Liver (tissue), 8 donors: ENCODE measurements at regions not wholly inside any gene's neighbourhood (a gene's known extent, or its start where the extent isn't known, plus 50 kb on each side); places are given as distances from the start of the nearest gene placed in this dataset.

ENCODE experiments used
- DNase-seq: peaks from one replicate; pipeline ENCODE4 v3.0.0-alpha.2; 2017; ENCODE audit warnings: low spot score
- H3K27ac ChIP-seq, 2 donors: one replicate each; pipeline ENCODE4 v1.7.0; 2013; ENCODE audit warnings: inconsistent platforms in 2 of 2, low read length in 2 of 2, control low read depth in 1 of 2, low read depth in 1 of 2, mild to moderate bottlenecking in 1 of 2
- H3K27me3 ChIP-seq, 4 donors: one replicate each; pipeline versions ENCODE4 v1.6.1 to v1.7.0; 2013; ENCODE audit warnings: low read length in 3 of 4, inconsistent platforms in 1 of 4, mild to moderate bottlenecking in 1 of 4, moderate library complexity in 1 of 4; ENCODE audit not compliant: control insufficient read depth in 4 of 4, insufficient read depth in 4 of 4
- H3K36me3 ChIP-seq, 4 donors: one replicate each; pipeline versions ENCODE4 v1.6.1 to v1.7.0; 2013; ENCODE audit warnings: low read length in 3 of 4, mild to moderate bottlenecking in 3 of 4, low read depth in 1 of 4, moderate library complexity in 1 of 4; ENCODE audit not compliant: control insufficient read depth in 4 of 4, insufficient read depth in 3 of 4
- H3K4me1 ChIP-seq, 4 donors: one replicate each; pipeline versions ENCODE4 v1.6.1 to v1.7.0; 2013; ENCODE audit warnings: low read length in 3 of 4, mild to moderate bottlenecking in 3 of 4, moderate library complexity in 1 of 4; ENCODE audit not compliant: control insufficient read depth in 4 of 4, insufficient read depth in 4 of 4
- H3K4me3 ChIP-seq, 3 donors: one replicate each; pipeline versions ENCODE4 v1.6.1 to v1.7.0; 2013; ENCODE audit warnings: low read length in 3 of 3, control low read depth in 1 of 3, low read depth in 1 of 3, mild to moderate bottlenecking in 1 of 3
- H3K9ac ChIP-seq, 2 donors: one replicate each; pipeline ENCODE4 v1.7.0; 2013; ENCODE audit warnings: low read length in 2 of 2, mild to moderate bottlenecking in 2 of 2, moderate library complexity in 2 of 2, control low read depth in 1 of 2, low read depth in 1 of 2
- H3K9me3 ChIP-seq, 4 donors: one replicate each; pipeline versions ENCODE4 v1.6.1 to v1.7.0; 2013; ENCODE audit warnings: low read length in 3 of 4; ENCODE audit not compliant: control insufficient read depth in 4 of 4
- EGR1 ChIP-seq, 2 donors: IDR thresholded peaks; 2 replicates each; pipeline ENCODE4 v1.6.1; 2016 to 2018; ENCODE audit warnings: antibody characterized with exemption in 2 of 2, low read depth in 2 of 2
- FOXA1 ChIP-seq: IDR thresholded peaks from 2 replicates; pipeline ENCODE4 v1.6.1; 2016; ENCODE audit warnings: antibody characterized with exemption
- FOXA2 ChIP-seq: IDR thresholded peaks from 2 replicates; pipeline ENCODE4 v1.6.1; 2016; ENCODE audit warnings: antibody characterized with exemption
- GABPA ChIP-seq, 2 donors: IDR thresholded peaks in 1 of 2; conservative IDR thresholded peaks in 1 of 2; 2 replicates each; pipeline ENCODE4 v1.6.1; 2016; ENCODE audit warnings: antibody characterized with exemption in 2 of 2, mild to moderate bottlenecking in 1 of 2, moderate library complexity in 1 of 2
- HNF4A ChIP-seq, 2 donors: conservative IDR thresholded peaks; 2 replicates each; pipeline ENCODE4 v1.6.1; 2016; ENCODE audit warnings: antibody characterized with exemption in 2 of 2, mild to moderate bottlenecking in 2 of 2
- HNF4G ChIP-seq: IDR thresholded peaks from 2 replicates; pipeline ENCODE4 v1.6.1; 2016; ENCODE audit warnings: antibody characterized with exemption
- JUND ChIP-seq, 2 donors: IDR thresholded peaks; 2 replicates each; pipeline ENCODE4 v1.6.1; 2016; ENCODE audit warnings: antibody characterized with exemption in 2 of 2
- NR2F2 ChIP-seq: IDR thresholded peaks from 2 replicates; pipeline ENCODE4 v1.6.1; 2016; ENCODE audit warnings: antibody characterized with exemption
- RAD21 ChIP-seq, 2 donors: IDR thresholded peaks; 2 replicates each; pipeline ENCODE4 v1.6.1; 2016; ENCODE audit warnings: antibody characterized with exemption in 2 of 2, mild to moderate bottlenecking in 2 of 2
- REST ChIP-seq: IDR thresholded peaks from 2 replicates; pipeline ENCODE4 v1.6.1; 2016; ENCODE audit warnings: antibody characterized with exemption, mild to moderate bottlenecking
- RXRA ChIP-seq, 2 donors: IDR thresholded peaks; 2 replicates each; pipeline ENCODE4 v1.6.1; 2017 to 2018; ENCODE audit warnings: antibody characterized with exemption in 2 of 2, mild to moderate bottlenecking in 1 of 2
- SP1 ChIP-seq: IDR thresholded peaks from 2 replicates; pipeline ENCODE4 v1.6.1; 2018; ENCODE audit warnings: antibody characterized with exemption, mild to moderate bottlenecking
- TAF1 ChIP-seq: conservative IDR thresholded peaks from 2 replicates; pipeline ENCODE4 v1.6.1; 2016; ENCODE audit warnings: antibody characterized with exemption, mild to moderate bottlenecking
- YY1 ChIP-seq: IDR thresholded peaks from 2 replicates; pipeline ENCODE4 v1.6.1; 2016; ENCODE audit warnings: antibody characterized with exemption, mild to moderate bottlenecking
- whole genome bisulfite sequencing: extraction: QIAGEN DNeasy Blood & Tissue Kit; methylation state at CpG from one replicate; pipeline ENCODE4 v1.1.7; 2013; 5-methylcytosine and 5-hydroxymethylcytosine counted together
- TF ChIP-seq, protein P1 (sequence below): IDR thresholded peaks from 2 replicates; pipeline ENCODE4 v1.6.1; 2016; ENCODE audit warnings: antibody characterized with exemption
- TF ChIP-seq, protein P2 (sequence below): fragments of 150-350 bp; IDR thresholded peaks from 2 replicates; pipeline ENCODE4 v1.5.1; 2017; ENCODE audit warnings: improper control_type of control experiment, low read depth, low read length; ENCODE audit not compliant: missing input control
- TF ChIP-seq, protein P3 (sequence below): IDR thresholded peaks from 2 replicates; pipeline ENCODE4 v1.6.1; 2016; ENCODE audit warnings: antibody characterized with exemption
- TF ChIP-seq, protein P4 (sequence below): IDR thresholded peaks from 2 replicates; pipeline ENCODE4 v1.6.1; 2016; ENCODE audit warnings: antibody characterized with exemption
- donor health status: healthy.
- donor health status: healthy.
- donor health status: healthy.
- donor health status: healthy.
- donor health status: healthy.

DNA sequence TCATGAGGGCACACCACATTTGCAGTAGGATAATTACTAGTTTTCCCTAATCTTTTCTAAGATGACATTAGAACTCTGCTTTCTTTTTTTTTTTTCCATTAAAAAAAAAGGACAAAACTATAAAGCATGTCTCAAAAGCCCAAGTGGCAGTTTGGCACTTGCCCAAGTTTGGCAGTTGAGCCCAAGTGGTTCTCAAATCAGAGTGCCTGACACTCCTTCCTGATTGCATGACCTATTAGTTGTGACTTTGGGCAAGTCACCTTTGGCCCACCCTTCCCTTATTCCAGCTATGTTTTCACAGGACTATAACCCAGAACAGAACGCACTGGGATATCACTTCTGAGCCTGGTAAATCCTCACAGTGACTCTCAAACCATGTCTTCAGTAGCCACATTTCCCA, 273.0 kb downstream of the CCDC85A start:
- no peak overlapping the region for H3K27ac ChIP-seq
- DNase-seq: no peak
- WGBS: 81% methylated on average over 1 of the region's 1 CpG
- no peak overlapping the region for H3K4me3 ChIP-seq
- H3K36me3 ChIP-seq: no peaks in the 10 kb centered on the region
- no peak for TF ChIP-seq NR2F2
- TF ChIP-seq, protein P1, sequence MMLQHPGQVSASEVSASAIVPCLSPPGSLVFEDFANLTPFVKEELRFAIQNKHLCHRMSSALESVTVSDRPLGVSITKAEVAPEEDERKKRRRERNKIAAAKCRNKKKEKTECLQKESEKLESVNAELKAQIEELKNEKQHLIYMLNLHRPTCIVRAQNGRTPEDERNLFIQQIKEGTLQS: no peak
- no peak for TF ChIP-seq SP1
- TF ChIP-seq HNF4G: no peak
- no peak for TF ChIP-seq YY1
- no peak for TF ChIP-seq EGR1 (IDR thresholded peaks at IDR 0.05; ENCODE audit: low read depth in 2 of 2)
- TF ChIP-seq GABPA (IDR thresholded peaks at IDR 0.05 in 1 of 2, conservative IDR thresholded peaks at IDR 0.05 in 1 of 2): no peak
- no peak overlapping the region for H3K9ac ChIP-seq
- H3K4me1 ChIP-seq: peaks cover 0 to 11% (median 1%) of the 10 kb centered on the region in 4 donors
- no peaks in the 10 kb centered on the region for H3K27me3 ChIP-seq
- no peaks in the 10 kb centered on the region for H3K9me3 ChIP-seq

DNA sequence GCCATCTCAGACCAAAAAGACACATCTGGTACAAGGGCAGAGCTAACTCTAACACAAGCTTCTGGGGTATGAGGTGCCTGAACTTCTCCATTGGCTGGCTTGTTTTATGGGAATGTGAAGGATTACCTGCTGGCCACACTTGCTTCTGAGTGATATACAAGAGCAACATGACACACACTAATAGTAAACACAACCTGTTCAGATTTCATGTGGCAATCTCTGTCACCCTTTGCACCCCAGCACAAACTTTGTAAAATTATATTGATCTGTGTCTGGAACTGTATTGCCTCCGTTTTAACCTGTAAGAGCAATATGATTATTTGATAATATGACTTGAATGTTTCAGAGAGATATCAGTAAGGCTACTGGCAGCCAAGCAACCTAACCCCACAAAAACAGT, 276.7 kb downstream of the CCDC85A start:
- H3K36me3 ChIP-seq: no peaks in the 10 kb centered on the region
- H3K27me3 ChIP-seq: no peaks in the 10 kb centered on the region
- no peak overlapping the region for H3K9ac ChIP-seq
- peaks cover 0 to 11% (median 1%) of the 10 kb centered on the region in 4 donors for H3K4me1 ChIP-seq
- TF ChIP-seq FOXA2 (peak; percentile 34), SP1 (peak; percentile 24), JUND (IDR thresholded peaks at IDR 0.05) (no peak), EGR1 (IDR thresholded peaks at IDR 0.05; ENCODE audit: low read depth in 2 of 2) (no peak), TAF1 (no peak), RAD21 (IDR thresholded peaks at IDR 0.05) (peak in 1 of 2 donors; percentile 10), REST (no peak), FOXA1 (no peak), HNF4A (conservative IDR thresholded peaks at IDR 0.05) (peak; percentile 55 to 64), YY1 (no peak), HNF4G (no peak), NR2F2 (no peak), GABPA (IDR thresholded peaks at IDR 0.05 in 1 of 2, conservative IDR thresholded peaks at IDR 0.05 in 1 of 2) (no peak), RXRA (IDR thresholded peaks at IDR 0.05) (peak in 1 of 2 donors; percentile 42)
- TF ChIP-seq, protein P2, sequence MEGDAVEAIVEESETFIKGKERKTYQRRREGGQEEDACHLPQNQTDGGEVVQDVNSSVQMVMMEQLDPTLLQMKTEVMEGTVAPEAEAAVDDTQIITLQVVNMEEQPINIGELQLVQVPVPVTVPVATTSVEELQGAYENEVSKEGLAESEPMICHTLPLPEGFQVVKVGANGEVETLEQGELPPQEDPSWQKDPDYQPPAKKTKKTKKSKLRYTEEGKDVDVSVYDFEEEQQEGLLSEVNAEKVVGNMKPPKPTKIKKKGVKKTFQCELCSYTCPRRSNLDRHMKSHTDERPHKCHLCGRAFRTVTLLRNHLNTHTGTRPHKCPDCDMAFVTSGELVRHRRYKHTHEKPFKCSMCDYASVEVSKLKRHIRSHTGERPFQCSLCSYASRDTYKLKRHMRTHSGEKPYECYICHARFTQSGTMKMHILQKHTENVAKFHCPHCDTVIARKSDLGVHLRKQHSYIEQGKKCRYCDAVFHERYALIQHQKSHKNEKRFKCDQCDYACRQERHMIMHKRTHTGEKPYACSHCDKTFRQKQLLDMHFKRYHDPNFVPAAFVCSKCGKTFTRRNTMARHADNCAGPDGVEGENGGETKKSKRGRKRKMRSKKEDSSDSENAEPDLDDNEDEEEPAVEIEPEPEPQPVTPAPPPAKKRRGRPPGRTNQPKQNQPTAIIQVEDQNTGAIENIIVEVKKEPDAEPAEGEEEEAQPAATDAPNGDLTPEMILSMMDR: no peak
- TF ChIP-seq, protein P1: no peak
- TF ChIP-seq, protein P3, sequence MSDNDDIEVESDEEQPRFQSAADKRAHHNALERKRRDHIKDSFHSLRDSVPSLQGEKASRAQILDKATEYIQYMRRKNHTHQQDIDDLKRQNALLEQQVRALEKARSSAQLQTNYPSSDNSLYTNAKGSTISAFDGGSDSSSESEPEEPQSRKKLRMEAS: no peak
- TF ChIP-seq, protein P4, sequence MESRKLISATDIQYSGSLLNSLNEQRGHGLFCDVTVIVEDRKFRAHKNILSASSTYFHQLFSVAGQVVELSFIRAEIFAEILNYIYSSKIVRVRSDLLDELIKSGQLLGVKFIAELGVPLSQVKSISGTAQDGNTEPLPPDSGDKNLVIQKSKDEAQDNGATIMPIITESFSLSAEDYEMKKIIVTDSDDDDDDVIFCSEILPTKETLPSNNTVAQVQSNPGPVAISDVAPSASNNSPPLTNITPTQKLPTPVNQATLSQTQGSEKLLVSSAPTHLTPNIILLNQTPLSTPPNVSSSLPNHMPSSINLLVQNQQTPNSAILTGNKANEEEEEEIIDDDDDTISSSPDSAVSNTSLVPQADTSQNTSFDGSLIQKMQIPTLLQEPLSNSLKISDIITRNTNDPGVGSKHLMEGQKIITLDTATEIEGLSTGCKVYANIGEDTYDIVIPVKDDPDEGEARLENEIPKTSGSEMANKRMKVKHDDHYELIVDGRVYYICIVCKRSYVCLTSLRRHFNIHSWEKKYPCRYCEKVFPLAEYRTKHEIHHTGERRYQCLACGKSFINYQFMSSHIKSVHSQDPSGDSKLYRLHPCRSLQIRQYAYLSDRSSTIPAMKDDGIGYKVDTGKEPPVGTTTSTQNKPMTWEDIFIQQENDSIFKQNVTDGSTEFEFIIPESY: no peak
- H3K9me3 ChIP-seq: no peaks in the 10 kb centered on the region
- no peak for DNase-seq
- H3K27ac ChIP-seq: peak overlapping the region in 1 of 2 donors; percentile 32
- 33% methylated on average over 1 of the region's 1 CpG for WGBS
- H3K4me3 ChIP-seq: no peak overlapping the region
